Suprapubic skin (tissue), 3 donors: ENCODE measurements at regions not wholly inside any gene's neighbourhood (a gene's known extent, or its start where the extent isn't known, plus 50 kb on each side); places are given as distances from the start of the nearest gene placed in this dataset.

Source experiments
- EP300 ChIP-seq: sonication (generic); formaldehyde crosslinking; IDR thresholded peaks from one replicate; pipeline ENCODE4 v1.6.1; 2017; ENCODE audit warnings: antibody characterized with exemption
- POLR2A ChIP-seq, 2 donors: fragments of 450-650 bp; IDR thresholded peaks; one replicate each; pipeline ENCODE4 v1.6.1; 2017; ENCODE audit warnings: antibody characterized with exemption in 2 of 2, mild to moderate bottlenecking in 2 of 2, moderate library complexity in 2 of 2
- TF ChIP-seq, protein P1 (sequence below), 2 donors: fragments of 200-600 bp in 1 of 2; fragments of 450-650 bp in 1 of 2; sonication (generic) in 1 of 2; IDR thresholded peaks; one replicate each; pipeline ENCODE4 v1.5.1; 2016 to 2019; ENCODE audit warnings: antibody characterized with exemption in 2 of 2, mild to moderate bottlenecking in 1 of 2, moderate library complexity in 1 of 2

DNA sequence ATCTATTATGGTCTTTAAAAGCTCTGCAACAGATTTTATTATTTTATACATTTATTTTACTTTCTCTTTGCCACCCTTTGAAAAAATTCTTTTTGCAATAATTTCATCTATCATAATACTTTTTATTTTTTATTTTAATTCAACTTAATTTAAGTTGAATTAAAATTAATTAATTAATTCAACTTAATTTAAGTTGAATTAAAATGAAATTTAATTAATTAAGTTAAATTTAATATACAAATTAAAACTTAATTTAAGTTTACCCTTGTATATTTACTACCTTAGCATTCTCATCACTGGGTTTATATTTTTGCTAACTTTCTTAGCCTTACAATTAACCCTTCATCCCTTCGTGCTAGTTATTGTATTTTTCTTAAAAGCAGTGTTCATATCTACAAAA lies 301.4 kb downstream of the SLITRK5 start:
- TF ChIP-seq, protein P1, sequence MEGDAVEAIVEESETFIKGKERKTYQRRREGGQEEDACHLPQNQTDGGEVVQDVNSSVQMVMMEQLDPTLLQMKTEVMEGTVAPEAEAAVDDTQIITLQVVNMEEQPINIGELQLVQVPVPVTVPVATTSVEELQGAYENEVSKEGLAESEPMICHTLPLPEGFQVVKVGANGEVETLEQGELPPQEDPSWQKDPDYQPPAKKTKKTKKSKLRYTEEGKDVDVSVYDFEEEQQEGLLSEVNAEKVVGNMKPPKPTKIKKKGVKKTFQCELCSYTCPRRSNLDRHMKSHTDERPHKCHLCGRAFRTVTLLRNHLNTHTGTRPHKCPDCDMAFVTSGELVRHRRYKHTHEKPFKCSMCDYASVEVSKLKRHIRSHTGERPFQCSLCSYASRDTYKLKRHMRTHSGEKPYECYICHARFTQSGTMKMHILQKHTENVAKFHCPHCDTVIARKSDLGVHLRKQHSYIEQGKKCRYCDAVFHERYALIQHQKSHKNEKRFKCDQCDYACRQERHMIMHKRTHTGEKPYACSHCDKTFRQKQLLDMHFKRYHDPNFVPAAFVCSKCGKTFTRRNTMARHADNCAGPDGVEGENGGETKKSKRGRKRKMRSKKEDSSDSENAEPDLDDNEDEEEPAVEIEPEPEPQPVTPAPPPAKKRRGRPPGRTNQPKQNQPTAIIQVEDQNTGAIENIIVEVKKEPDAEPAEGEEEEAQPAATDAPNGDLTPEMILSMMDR (IDR thresholded peaks at IDR 0.05) = no peak
- TF ChIP-seq EP300 = no peak
- no peak for TF ChIP-seq POLR2A (IDR thresholded peaks at IDR 0.05)
